ENCODE measurements at regions not wholly inside any gene's neighbourhood (a gene's known extent, or its start where the extent isn't known, plus 50 kb on each side); places are given as distances from the start of the nearest gene placed in this dataset.

- TF ChIP-seq CTCF (IDR thresholded peaks at IDR 0.05) (no peak), POLR2A (IDR thresholded peaks at IDR 0.05) (no peak)
Observed at GRCh38 chr1:10958614-10959013, 53.8 kb upstream of the TARDBP start.

Measured in esophagus squamous epithelium (tissue), 4 donors.